Activated CD4-positive, alpha-beta T cell treated with anti-CD3 and anti-CD28 coated beads, Interleukin-2, Interleukin-4, amounts not matched to agents 100 ng/mL and 50 ng/mL, durations not matched to agents 16 hours and 8 hours (primary cell): ENCODE measurements at regions not wholly inside any gene's neighbourhood (a gene's known extent, or its start where the extent isn't known, plus 50 kb on each side); places are given as distances from the start of the nearest gene placed in this dataset.
"Not testable (repeated sequence)": the region's sequence is repeated elsewhere in the genome, so short reads cannot be mapped to it uniquely, and the experiment has no call there.

ENCODE experiments used
- DNase-seq: peaks from one replicate; pipeline ENCODE4 v3.0.0-alpha.2; 2020; ENCODE audit warnings: low spot score

GRCh38 chr11:90288212-90288821 lies 65.5 kb upstream of the CHORDC1 start:
- DNase-seq = peak; percentile 9

GRCh38 chr11:90286640-90287039 lies 63.8 kb upstream of the CHORDC1 start:
- no peak for DNase-seq

- DNase-seq = no peak
These were observed 61.3 kb upstream of the CHORDC1 start for GRCh38 chr11:90284171-90284570.

GRCh38 chr11:90282551-90283071 lies 59.8 kb upstream of the CHORDC1 start:
- not testable (repeated sequence) for DNase-seq

GRCh38 chr11:90274362-90274761 lies 51.5 kb upstream of the CHORDC1 start:
- DNase-seq = no peak
